K562 (cell line): ENCODE measurements at regions not wholly inside any gene's neighbourhood (a gene's known extent, or its start where the extent isn't known, plus 50 kb on each side); places are given as distances from the start of the nearest gene placed in this dataset.

Source experiments
- ATAC-seq: fragments of 200-7000 bp; cut with Tn5 transposase; 3 replicates; pipeline ENCODE4 v1.9.1; 2020; ENCODE audit warnings: moderate library complexity
- BruUV-seq: library from RNA; stranded (reverse); fragments of 400-500 nt; replicated peaks from 2 replicates; lab custom pipeline; 2021; lab: Mats Ljungman, UMichigan
- CTCF ChIA-PET: fragments of 300-600 bp; formaldehyde crosslinking; extraction: SDS; loops from one replicate; lab custom pipeline; 2021; ENCODE audit warnings: low intra/inter-chr PET ratio; lab: Yijun Ruan, JAX
- POLR2A ChIA-PET: fragments of 300-600, 350-650 bp; sonication (Branson Sonifier 250); formaldehyde crosslinking; extraction: SDS; loops from one replicate; lab custom pipeline; 2021; ENCODE audit warnings: antibody characterized with exemption, inconsistent platforms; lab: Yijun Ruan, JAX
- DNase-seq, 4 experiments: peaks; one replicate each; pipeline versions ENCODE4 v3.0.0 to v3.0.0-alpha.2; 2011 to 2018; ENCODE audit warnings: low spot score in 3 of 4, mixed read lengths in 3 of 4; ENCODE audit errors: extremely low read depth in 1 of 4
- FAIRE-seq: peaks from 2 replicates; lab custom pipeline; 2011; peaks lifted over from hg19 to GRCh38; lab: Jason Lieb, UNC
- H2AFZ ChIP-seq: 2 replicates; pipeline ENCODE4 v1.6.0; 2011; ENCODE audit warnings: low read depth, low read length, control low read depth, inconsistent platforms
- H3K27ac ChIP-seq: fragments of 200-600 bp; 3 replicates; pipeline ENCODE4 v1.8.0; 2011; ENCODE audit warnings: low read depth, mild to moderate bottlenecking, control low read depth, inconsistent platforms, low read length, moderate library complexity, mixed read lengths; ENCODE audit errors: extremely low read depth
- H3K27me3 ChIP-seq, 2 experiments: fragments of 300-600 bp in 1 of 2; 2 replicates in 1 of 2; 3 replicates in 1 of 2; pipeline versions ENCODE4 v1.6.0 to v1.8.0; 2011; ENCODE audit warnings: inconsistent platforms in 2 of 2, low read length in 2 of 2, mild to moderate bottlenecking in 1 of 2, mixed read lengths in 1 of 2, moderate library complexity in 1 of 2; ENCODE audit not compliant: control insufficient read depth in 2 of 2, insufficient read depth in 2 of 2
- H3K36me3 ChIP-seq: fragments of 300-600 bp; 3 replicates; pipeline ENCODE4 v1.8.0; 2011; ENCODE audit warnings: mild to moderate bottlenecking, low read length, inconsistent platforms; ENCODE audit not compliant: control insufficient read depth, insufficient read depth
- H3K4me1 ChIP-seq, 2 experiments: fragments of 200-600 bp in 1 of 2; replicated peaks in 1 of 2; 2 replicates in 1 of 2; 3 replicates in 1 of 2; pipeline versions ENCODE4 v1.5.1 to v1.8.0; 2011; ENCODE audit warnings: inconsistent platforms in 2 of 2, low read length in 2 of 2, mild to moderate bottlenecking in 1 of 2, mixed read lengths in 1 of 2, moderate library complexity in 1 of 2; ENCODE audit not compliant: control insufficient read depth in 2 of 2, insufficient read depth in 2 of 2
- H3K4me2 ChIP-seq: 2 replicates; pipeline ENCODE4 v1.6.1; 2011; ENCODE audit warnings: low read length, control low read depth, inconsistent platforms, mixed read lengths; ENCODE audit not compliant: insufficient read depth
- H3K4me3 ChIP-seq: fragments of 200-600 bp; sonication (generic), shearing (Covaris generic); 2 replicates; pipeline ENCODE4 v1.5.1; 2016; ENCODE audit warnings: control low read depth, inconsistent platforms
- H3K79me2 ChIP-seq: fragments of 200-600 bp; 3 replicates; pipeline ENCODE4 v1.8.0; 2011; ENCODE audit warnings: low read length, inconsistent platforms; ENCODE audit not compliant: control insufficient read depth, insufficient read depth
- H3K9ac ChIP-seq, 2 experiments: 2 replicates each; pipeline versions ENCODE4 v1.6.0 to v1.6.1; 2011; ENCODE audit warnings: low read depth in 2 of 2, low read length in 2 of 2, control low read depth in 1 of 2, inconsistent platforms in 1 of 2, mild to moderate bottlenecking in 1 of 2, mixed read lengths in 1 of 2; ENCODE audit not compliant: insufficient read depth in 1 of 2
- H3K9me1 ChIP-seq: one replicate; pipeline ENCODE4 v1.6.0; 2011; ENCODE audit warnings: inconsistent platforms, mild to moderate bottlenecking, low read length, moderate library complexity; ENCODE audit not compliant: control insufficient read depth, insufficient read depth
- H3K9me3 ChIP-seq: replicated peaks from 2 replicates; pipeline ENCODE4 v1.5.1; 2011; ENCODE audit warnings: low read depth, low read length, inconsistent platforms; ENCODE audit not compliant: control insufficient read depth, insufficient read depth
- H4K20me1 ChIP-seq: replicated peaks from 2 replicates; pipeline ENCODE4 v1.6.1; 2011; ENCODE audit warnings: low read length, inconsistent platforms, mixed read lengths; ENCODE audit not compliant: control insufficient read depth, insufficient read depth
- ATF1 ChIP-seq, 2 experiments: fragments of 450-650 bp in 1 of 2; IDR thresholded peaks; 2 replicates each; pipeline ENCODE4 v1.6.1; 2016; ENCODE audit warnings: missing compliant biosample characterization in 1 of 2, missing genetic modification characterization in 1 of 2
- FOXO4 ChIP-seq: fragments of 450-650 bp; formaldehyde crosslinking; IDR thresholded peaks from 2 replicates; pipeline ENCODE4 v1.4.0; 2020; ENCODE audit warnings: mild to moderate bottlenecking, moderate library complexity
- RFX1 ChIP-seq: fragments of 450-650 bp; IDR thresholded peaks from 2 replicates; pipeline ENCODE4 v1.6.1; 2016; ENCODE audit warnings: mild to moderate bottlenecking, moderate library complexity
- SIRT6 ChIP-seq: IDR thresholded peaks from one replicate; pipeline ENCODE4 v1.6.1; 2012; ENCODE audit warnings: low read depth, mild to moderate bottlenecking, control low read depth, inconsistent platforms, low read length, moderate library complexity
- TRIM24 ChIP-seq, 2 experiments: fragments of 450-650 bp; IDR thresholded peaks; 2 replicates each; pipeline ENCODE4 v1.6.1; 2016
- ZNF639 ChIP-seq, 2 experiments: fragments of 200-800 bp in 1 of 2; sonication (Bioruptor generic) in 1 of 2; sonication (generic) in 1 of 2; formaldehyde crosslinking in 1 of 2; IDR thresholded peaks in 1 of 2; conservative IDR thresholded peaks in 1 of 2; 2 replicates each; pipeline versions ENCODE4 v1.5.0 to v1.6.1; 2016 to 2020; ENCODE audit warnings: missing compliant biosample characterization in 1 of 2, missing genetic modification characterization in 1 of 2, missing genetic modification reagents in 1 of 2
- WGBS: fragments of 100-300 bp; shearing (Covaris generic); methylation state at CpG from one replicate; pipeline ENCODE4 v1.1.6; 2016; ENCODE audit warnings: low coverage, mixed read lengths; ENCODE audit not compliant: insufficient coverage; ENCODE audit errors: missing lambda C conversion rate; 5-methylcytosine and 5-hydroxymethylcytosine counted together
- in situ Hi-C: fragments of 300-500 bp; cut with MboI; formaldehyde crosslinking; loops from 4 replicates; pipeline ENCODE4 v1.15.0; 2018; ENCODE audit warnings: inconsistent platforms, mixed read lengths
- intact Hi-C: fragments of 100-400 bp; cut with micrococcal nuclease; formaldehyde crosslinking; loops from 2 replicates; pipeline ENCODE4 v1.14.2; 2022
- TF ChIP-seq, protein P1 (sequence below), 2 experiments: fragments of 450-650 bp in 1 of 2; sonication (generic) in 1 of 2; formaldehyde crosslinking in 1 of 2; IDR thresholded peaks in 1 of 2; conservative IDR thresholded peaks in 1 of 2; 2 replicates each; pipeline versions ENCODE4 v1.6.1 to v1.8.1; 2016 to 2023; ENCODE audit warnings: mild to moderate bottlenecking in 2 of 2, moderate library complexity in 2 of 2, inconsistent platforms in 1 of 2, missing genetic modification reagents in 1 of 2

DNA sequence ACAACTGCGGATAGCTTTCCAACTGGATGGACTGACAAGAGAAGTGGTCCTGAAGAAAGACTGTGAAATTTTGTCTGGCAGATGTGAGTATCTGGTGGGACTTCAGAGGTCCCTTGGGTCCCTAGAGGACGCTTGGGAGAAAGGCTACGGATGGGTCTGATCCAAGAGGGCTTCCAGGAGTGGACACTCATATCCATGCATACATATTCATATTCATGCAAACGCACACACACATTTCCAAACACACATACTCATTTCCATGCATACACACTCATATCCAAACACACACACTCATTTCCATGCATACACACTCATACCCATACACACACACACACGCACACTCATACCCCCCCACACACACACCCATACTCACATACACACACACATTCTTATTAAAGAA, 200.2 kb upstream of the DDX18 start:
- Histone ChIP-seq H2AFZ (no peak overlapping the region), H3K79me2 (no peaks in the 10 kb centered on the region), H3K9me1 (no peaks in the 10 kb centered on the region), H3K27me3 (no peaks in the 10 kb centered on the region), H4K20me1 (no peaks in the 10 kb centered on the region), H3K27ac (no peak overlapping the region), H3K36me3 (no peaks in the 10 kb centered on the region), H3K4me1 (no peaks in the 10 kb centered on the region), H3K9me3 (no peaks in the 10 kb centered on the region), H3K4me3 (no peak overlapping the region)
- no TSS peak for BruUV-seq
- ATAC-seq (no peak), FAIRE-seq (no peak)
- POLR2A ChIA-PET, result no interaction called here
- in situ Hi-C loops, result no loop called here
- WGBS, result 1% methylated on average over 5 of the region's 5 CpGs
- intact Hi-C loops, result no loop called here
- TF ChIP-seq, protein P1, sequence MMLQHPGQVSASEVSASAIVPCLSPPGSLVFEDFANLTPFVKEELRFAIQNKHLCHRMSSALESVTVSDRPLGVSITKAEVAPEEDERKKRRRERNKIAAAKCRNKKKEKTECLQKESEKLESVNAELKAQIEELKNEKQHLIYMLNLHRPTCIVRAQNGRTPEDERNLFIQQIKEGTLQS (IDR thresholded peaks at IDR 0.05), result no peak
- TF ChIP-seq, protein P1 (CRISPR knock-in tag; conservative IDR thresholded peaks at IDR 0.05), result no peak
- no peak for TF ChIP-seq RFX1
- TF ChIP-seq, all 486 proteins: peak for 0
- Histone ChIP-seq H3K4me2 (no peak overlapping the region), H3K9ac (no peak overlapping the region)
- CTCF ChIA-PET, result no interaction called here
- no peak for DNase-seq

DNA sequence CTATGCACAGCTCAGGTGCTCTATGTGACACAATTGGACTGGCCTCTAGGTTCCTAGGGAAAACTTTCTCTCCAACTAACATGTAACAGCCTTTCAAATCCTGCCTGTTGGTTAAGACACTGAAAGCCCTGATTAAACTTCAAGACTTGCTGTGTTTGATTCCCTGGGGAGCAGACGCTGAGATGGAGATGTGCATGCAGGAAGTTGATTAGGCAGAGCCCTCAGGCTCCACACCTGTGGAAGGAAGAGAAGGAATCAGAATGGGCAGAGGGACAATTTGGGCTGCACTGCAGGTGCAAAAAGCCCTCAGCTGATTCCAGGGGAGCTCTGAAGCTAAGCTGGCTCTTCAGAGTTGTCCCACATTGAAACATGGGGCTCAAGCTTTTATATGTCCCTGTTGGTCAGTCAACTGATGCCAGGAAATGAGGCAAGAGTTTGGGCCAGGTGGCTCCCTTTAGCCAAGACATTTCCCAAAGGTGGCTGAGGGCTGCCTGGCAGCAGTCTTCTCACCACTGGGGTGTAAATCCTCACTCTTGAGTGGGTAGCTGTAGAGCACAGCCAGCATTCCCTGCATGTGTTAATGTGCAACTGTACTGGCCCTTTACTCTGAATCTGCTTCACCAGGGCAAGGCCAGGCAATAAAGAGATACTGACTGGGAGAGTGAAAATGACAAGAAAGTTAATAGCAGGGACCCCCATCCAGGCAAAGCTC, 199.5 kb upstream of the DDX18 start:
- Histone ChIP-seq H3K9ac (no peak overlapping the region), H3K9me3 (no peaks in the 10 kb centered on the region)
- in situ Hi-C loops (no loop called here), intact Hi-C loops (no loop called here)
- 0% methylated on average over 1 of the region's 1 CpG for WGBS
- POLR2A ChIA-PET, result no interaction called here
- TF ChIP-seq SIRT6 (no peak), ZNF639 (CRISPR knock-in tag; conservative IDR thresholded peaks at IDR 0.05 in 1 of 2, IDR thresholded peaks at IDR 0.05 in 1 of 2) (no peak), ATF1 (CRISPR knock-in tag; IDR thresholded peaks at IDR 0.05) (no peak), ATF1 (tag; IDR thresholded peaks at IDR 0.05) (no peak), TRIM24 (IDR thresholded peaks at IDR 0.05) (no peak), FOXO4 (CRISPR knock-in tag) (no peak)
- TF ChIP-seq, all 486 proteins: peak for 0
- FAIRE-seq, result no peak
- Histone ChIP-seq H3K4me3 (no peak overlapping the region), H3K27me3 (no peaks in the 10 kb centered on the region), H3K36me3 (no peaks in the 10 kb centered on the region), H3K4me2 (no peak overlapping the region), H3K27ac (no peak overlapping the region), H2AFZ (no peak overlapping the region), H3K9me1 (no peaks in the 10 kb centered on the region), H4K20me1 (no peaks in the 10 kb centered on the region), H3K4me1 (no peaks in the 10 kb centered on the region), H3K79me2 (no peaks in the 10 kb centered on the region)
- ATAC-seq, result no peak
- DNase-seq, result no peak
- CTCF ChIA-PET, result no interaction called here
- BruUV-seq, result no TSS peak
